Ovary (tissue), 3 donors: ENCODE measurements at regions not wholly inside any gene's neighbourhood (a gene's known extent, or its start where the extent isn't known, plus 50 kb on each side); places are given as distances from the start of the nearest gene placed in this dataset.

Source experiments
- CTCF ChIP-seq, 3 donors: fragments of 450-650 bp in 2 of 3; fragments of 200-600 bp in 1 of 3; IDR thresholded peaks; one replicate each; pipeline versions ENCODE4 v1.5.1 to v1.8.0; 2016 to 2022; ENCODE audit warnings: antibody characterized with exemption in 3 of 3, mild to moderate bottlenecking in 1 of 3
- EP300 ChIP-seq: sonication (generic); formaldehyde crosslinking; IDR thresholded peaks from one replicate; pipeline ENCODE4 v1.6.1; 2017; ENCODE audit warnings: antibody characterized with exemption
- donor health status: DM: no; HTN: no; CAD: no.

GRCh38 chr6:104182811-104183210 is 676.9 kb downstream of the HACE1 start:
- TF ChIP-seq CTCF (IDR thresholded peaks at IDR 0.05) (no peak), EP300 (no peak)
